Activated CD8-positive, alpha-beta T cell treated with anti-CD3 and anti-CD28 coated beads for 36 hours (primary cell): ENCODE measurements at regions not wholly inside any gene's neighbourhood (a gene's known extent, or its start where the extent isn't known, plus 50 kb on each side); places are given as distances from the start of the nearest gene placed in this dataset.
"Not testable (repeated sequence)": the region's sequence is repeated elsewhere in the genome, so short reads cannot be mapped to it uniquely, and the experiment has no call there.

Source experiments
- ATAC-seq: fragments of 200-7000 bp; cut with Tn5 transposase; one replicate; pipeline ENCODE4 v1.10.0; 2021; ENCODE audit warnings: mild to moderate bottlenecking, moderate library complexity
- CTCF ChIA-PET: fragments of 350-600 bp; sonication (Branson Sonifier 250); formaldehyde crosslinking; loops from one replicate; lab custom pipeline; 2021; ENCODE audit warnings: antibody characterized with exemption; lab: Charles Lee
- POLR2A ChIA-PET: fragments of 350-600 bp; sonication (Branson Sonifier 250); formaldehyde crosslinking; loops from one replicate; lab custom pipeline; 2021; ENCODE audit warnings: antibody characterized with exemption; lab: Charles Lee
- DNase-seq: peaks from one replicate; pipeline ENCODE4 v3.0.0-alpha.2; 2020
- H3K27ac Mint-ChIP-seq: one replicate; pipeline ENCODE4 v1.8.0; 2021; ENCODE audit warnings: mild to moderate bottlenecking, mixed read lengths
- H3K27me3 Mint-ChIP-seq: one replicate; pipeline ENCODE4 v1.8.0; 2021; ENCODE audit warnings: mixed read lengths
- H3K36me3 Mint-ChIP-seq: one replicate; pipeline ENCODE4 v1.8.0; 2021; ENCODE audit warnings: low read depth, mixed read lengths
- H3K4me1 Mint-ChIP-seq: one replicate; pipeline ENCODE4 v1.8.0; 2021; ENCODE audit warnings: low read depth, mixed read lengths
- H3K4me3 Mint-ChIP-seq: one replicate; pipeline ENCODE4 v1.8.0; 2021; ENCODE audit warnings: mild to moderate bottlenecking, moderate library complexity, mixed read lengths
- H3K9me3 Mint-ChIP-seq: one replicate; pipeline ENCODE4 v1.8.0; 2021; ENCODE audit warnings: mixed read lengths
- CTCF ChIP-seq: fragments of 200-600 bp; IDR thresholded peaks from one replicate; pipeline ENCODE4 v1.8.0; 2022; ENCODE audit warnings: antibody characterized with exemption, mild to moderate bottlenecking
- intact Hi-C: fragments of 100-400 bp; cut with micrococcal nuclease; formaldehyde crosslinking; loops from one replicate; pipeline ENCODE4 v1.10.0; 2022

DNA sequence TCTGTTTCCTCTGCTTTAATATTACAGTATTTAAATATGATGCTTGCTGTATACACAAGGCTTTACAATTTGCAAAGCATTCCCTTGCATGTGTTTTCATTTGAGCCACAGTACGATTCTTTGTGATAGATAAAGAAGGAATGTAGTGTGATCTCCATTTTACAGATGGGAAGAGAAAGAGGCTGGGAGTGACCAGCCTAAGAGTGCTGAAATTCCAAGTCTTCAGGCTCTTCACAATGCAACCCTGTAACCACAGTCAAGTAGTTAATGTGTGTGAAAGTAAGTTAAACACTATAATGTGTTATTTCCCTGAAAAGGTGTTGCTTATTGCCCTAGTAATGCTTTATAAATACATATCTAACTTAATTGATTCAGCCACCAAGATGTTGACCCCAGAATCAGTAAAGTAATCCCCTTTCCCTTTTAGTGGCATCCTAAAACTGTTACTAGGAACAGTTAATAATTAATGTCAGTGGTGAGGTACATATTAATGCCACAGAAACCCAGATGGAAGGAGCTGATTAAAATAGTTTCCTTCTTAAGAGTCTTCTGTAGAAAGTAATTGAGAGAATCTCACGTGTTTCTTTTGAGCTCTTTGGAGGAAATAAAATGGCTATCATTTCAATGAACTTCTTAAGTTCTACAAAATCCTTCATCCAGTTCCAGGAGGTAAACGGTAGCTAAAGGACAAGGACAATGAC is 110.4 kb downstream of the IL12A start:
- intact Hi-C loops: no loop called here
- Mint-ChIP-seq H3K4me3 (no peak overlapping the region), H3K4me1 (no peaks in the 10 kb centered on the region), H3K27me3 (peaks cover 3% of the 10 kb centered on the region), H3K27ac (no peak overlapping the region), H3K36me3 (no peaks in the 10 kb centered on the region), H3K9me3 (no peaks in the 10 kb centered on the region)
- CTCF ChIA-PET: interaction anchor here (0.9 kb wide), 1 partner anchor 19 kb away, joined by 3 read pairs; no protein-coding TSS in a partner anchor
- ATAC-seq: no peak
- no peak for TF ChIP-seq CTCF
- no peak for DNase-seq
- POLR2A ChIA-PET: no interaction called here

GRCh38 chr3:160099834-160100233 is 111.2 kb downstream of the IL12A start:
- no peaks in the 10 kb centered on the region for H3K9me3 Mint-ChIP-seq
- H3K36me3 Mint-ChIP-seq: no peaks in the 10 kb centered on the region
- CTCF ChIA-PET: interaction anchor here (0.9 kb wide), 1 partner anchor 19 kb away, joined by 3 read pairs; no protein-coding TSS in a partner anchor
- TF ChIP-seq CTCF: no peak
- intact Hi-C loops: no loop called here
- no peaks in the 10 kb centered on the region for H3K4me1 Mint-ChIP-seq
- no peak overlapping the region for H3K4me3 Mint-ChIP-seq
- H3K27me3 Mint-ChIP-seq: peaks cover 3% of the 10 kb centered on the region
- H3K27ac Mint-ChIP-seq: no peak overlapping the region
- POLR2A ChIA-PET: no interaction called here
- no peak for ATAC-seq
- DNase-seq: no peak

DNA sequence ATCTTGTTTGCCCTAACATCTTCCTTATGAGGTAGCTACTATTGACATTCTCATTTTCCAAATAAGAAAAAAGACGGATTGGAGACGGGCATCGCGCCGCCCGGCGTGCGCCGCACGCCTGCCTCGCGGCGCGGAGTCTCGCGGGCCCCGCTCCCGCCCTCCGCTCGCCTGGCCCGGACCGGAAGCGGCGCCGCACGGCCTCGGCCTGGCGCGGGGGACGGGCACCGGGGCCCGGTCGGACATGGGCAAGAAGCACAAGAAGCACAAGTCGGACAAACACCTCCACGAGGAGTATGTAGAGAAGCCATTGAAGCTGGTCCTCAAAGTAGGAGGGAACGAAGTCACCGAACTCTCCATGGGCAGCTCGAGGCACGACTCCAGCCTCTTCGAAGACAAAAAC is 112.0 kb downstream of the IL12A start:
- DNase-seq (no peak), ATAC-seq (no peak)
- Mint-ChIP-seq H3K27me3 (peaks cover 3% of the 10 kb centered on the region), H3K27ac (no peak overlapping the region), H3K4me1 (no peaks in the 10 kb centered on the region), H3K4me3 (no peak overlapping the region), H3K36me3 (no peaks in the 10 kb centered on the region), H3K9me3 (no peaks in the 10 kb centered on the region)
- intact Hi-C loops: no loop called here
- ChIA-PET CTCF (no interaction called here), POLR2A (no interaction called here)
- no peak for TF ChIP-seq CTCF

DNA sequence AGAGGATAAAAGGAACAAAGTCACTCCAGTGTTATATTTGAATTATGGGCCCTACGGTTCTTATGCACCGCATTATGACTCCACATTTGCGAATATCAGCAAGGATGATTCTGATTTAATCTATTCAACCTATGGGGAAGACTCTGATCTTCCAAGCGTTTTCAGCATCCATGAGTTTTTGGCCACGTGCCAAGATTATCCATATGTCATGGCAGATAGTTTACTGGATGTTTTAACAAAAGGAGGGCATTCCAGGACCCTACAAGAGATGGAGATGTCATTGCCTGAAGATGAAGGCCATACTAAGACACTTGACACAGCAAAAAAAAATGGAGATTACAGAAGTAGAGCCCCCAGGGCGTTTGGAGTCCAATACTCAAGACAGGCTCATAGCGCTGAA is 113.4 kb downstream of the IL12A start:
- ATAC-seq, H3K27me3 Mint-ChIP-seq, DNase-seq, intact Hi-C loops, CTCF ChIA-PET, H3K9me3 Mint-ChIP-seq, H3K36me3 Mint-ChIP-seq, H3K27ac Mint-ChIP-seq, H3K4me3 Mint-ChIP-seq, H3K4me1 Mint-ChIP-seq, POLR2A ChIA-PET: not testable (repeated sequence)

- H3K27me3 Mint-ChIP-seq: peaks cover 3% of the 10 kb centered on the region
- no peaks in the 10 kb centered on the region for H3K4me1 Mint-ChIP-seq
- H3K36me3 Mint-ChIP-seq: no peaks in the 10 kb centered on the region
- no peak for ATAC-seq
- no peak overlapping the region for H3K4me3 Mint-ChIP-seq
- POLR2A ChIA-PET: no interaction called here
- no peak for TF ChIP-seq CTCF
- H3K9me3 Mint-ChIP-seq: no peaks in the 10 kb centered on the region
- no peak overlapping the region for H3K27ac Mint-ChIP-seq
- DNase-seq: no peak
- CTCF ChIA-PET: no interaction called here
- intact Hi-C loops: no loop called here
Observed at GRCh38 chr3:160103397-160103796, 114.8 kb downstream of the IL12A start.
